ENCODE measurements at regions not wholly inside any gene's neighbourhood (a gene's known extent, or its start where the extent isn't known, plus 50 kb on each side); places are given as distances from the start of the nearest gene placed in this dataset.

DNA sequence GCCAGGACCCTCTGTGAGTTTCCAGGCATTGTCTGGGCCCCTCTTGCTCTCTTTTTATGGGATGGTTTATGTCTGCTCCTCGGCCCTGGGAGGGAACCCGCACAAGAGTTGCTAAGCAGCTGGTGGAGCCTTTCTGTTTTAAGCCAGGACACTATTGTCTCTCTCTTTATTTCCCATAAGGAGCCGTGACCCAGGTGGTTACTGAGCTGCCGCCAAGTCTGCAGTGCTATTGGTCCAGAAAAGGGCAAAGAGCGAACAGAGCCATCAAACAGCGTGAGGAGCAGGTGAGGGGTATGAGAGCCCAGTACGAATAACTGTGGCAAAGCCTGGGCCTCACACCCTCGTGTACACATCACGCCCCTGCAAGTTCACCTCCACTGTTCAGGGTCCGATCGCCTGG, 280.2 kb downstream of the SHQ1 start:
- Histone ChIP-seq H3K27me3 (ENCODE audit: control insufficient read depth in 3 of 3, insufficient read depth in 3 of 3, low read depth in 1 of 3, low read length in 3 of 3) (peaks cover 0 to 48% (median 1%) of the 10 kb centered on the region in 3 experiments), H2BK120ac (ENCODE audit: low read depth, low read length) (no peak overlapping the region), H4K8ac (ENCODE audit: low read depth, low read length) (no peak overlapping the region), H2BK5ac (ENCODE audit: low read length) (no peak overlapping the region), H3K4me2 (ENCODE audit: insufficient read depth, low read length, poor library complexity, severe bottlenecking) (no peak overlapping the region), H3K14ac (ENCODE audit: low read length) (no peak overlapping the region), H3K4ac (ENCODE audit: low read length) (no peak overlapping the region), H3K23ac (ENCODE audit: low read depth, low read length, poor library complexity) (no peak overlapping the region), H3K36me3 (replicated peaks in 1 of 2; ENCODE audit: control insufficient read depth in 2 of 2, insufficient read depth in 2 of 2, low read length in 2 of 2) (no peaks in the 10 kb centered on the region), H2AFZ (ENCODE audit: low read length) (no peak overlapping the region), H2AK5ac (ENCODE audit: low read depth, low read length) (no peak overlapping the region), H3K9me3 (replicated peaks in 1 of 2; ENCODE audit: control insufficient read depth in 2 of 2, insufficient read depth in 1 of 2, low read depth in 1 of 2, low read length in 2 of 2) (no peaks in the 10 kb centered on the region), H4K91ac (ENCODE audit: low read depth, low read length, poor library complexity) (no peak overlapping the region), H3K4me3 (ENCODE audit: low read length in 2 of 2) (no peak overlapping the region), H3K9ac (ENCODE audit: low read depth, low read length, poor library complexity) (no peak overlapping the region), H3K4me1 (ENCODE audit: control insufficient read depth in 2 of 2, insufficient read depth in 1 of 2, low read depth in 1 of 2, low read length in 2 of 2) (peaks cover 0 to 12% of the 10 kb centered on the region in 2 donors), H2BK12ac (ENCODE audit: low read length) (no peak overlapping the region), H2BK15ac (ENCODE audit: low read length) (no peak overlapping the region), H3K18ac (ENCODE audit: low read length) (no peak overlapping the region), H3K79me1 (ENCODE audit: low read depth, low read length) (no peaks in the 10 kb centered on the region), H3K27ac (replicated peaks; ENCODE audit: low read length) (no peak overlapping the region)
- DNase-seq (ENCODE audit: low spot score) = no peak
- WGBS, 2 donors (ENCODE audit: extremely low coverage in 2 of 2, insufficient read length in 2 of 2, insufficient replicate concordance in 1 of 2) = no CpG with 5 or more reads among the region's 11 CpGs

GRCh38 chr3:72567474-72567873, 280.8 kb downstream of the SHQ1 start:
- peak overlapping the region; percentile 80 for H2BK12ac ChIP-seq (ENCODE audit: low read length)
- no peak overlapping the region for H2BK5ac ChIP-seq (ENCODE audit: low read length)
- H2AK5ac ChIP-seq (ENCODE audit: low read depth, low read length) = no peak overlapping the region
- H4K91ac ChIP-seq (ENCODE audit: low read depth, low read length, poor library complexity) = no peak overlapping the region
- H3K4me1 ChIP-seq (ENCODE audit: control insufficient read depth in 2 of 2, insufficient read depth in 1 of 2, low read depth in 1 of 2, low read length in 2 of 2) = peaks cover 0 to 12% of the 10 kb centered on the region in 2 donors
- no peaks in the 10 kb centered on the region for H3K79me1 ChIP-seq (ENCODE audit: low read depth, low read length)
- no peak overlapping the region for H3K23ac ChIP-seq (ENCODE audit: low read depth, low read length, poor library complexity)
- H3K4me2 ChIP-seq (ENCODE audit: insufficient read depth, low read length, poor library complexity, severe bottlenecking) = no peak overlapping the region
- no peaks in the 10 kb centered on the region for H3K9me3 ChIP-seq (replicated peaks in 1 of 2; ENCODE audit: control insufficient read depth in 2 of 2, insufficient read depth in 1 of 2, low read depth in 1 of 2, low read length in 2 of 2)
- H3K4me3 ChIP-seq (ENCODE audit: low read length in 2 of 2) = no peak overlapping the region
- H3K36me3 ChIP-seq (replicated peaks in 1 of 2; ENCODE audit: control insufficient read depth in 2 of 2, insufficient read depth in 2 of 2, low read length in 2 of 2) = no peaks in the 10 kb centered on the region
- no peak for DNase-seq (ENCODE audit: low spot score)
- no peak overlapping the region for H3K18ac ChIP-seq (ENCODE audit: low read length)
- H3K4ac ChIP-seq (ENCODE audit: low read length) = no peak overlapping the region
- H3K27me3 ChIP-seq (ENCODE audit: control insufficient read depth in 3 of 3, insufficient read depth in 3 of 3, low read depth in 1 of 3, low read length in 3 of 3) = peaks cover 0 to 42% (median 1%) of the 10 kb centered on the region in 3 experiments
- H4K8ac ChIP-seq (ENCODE audit: low read depth, low read length) = no peak overlapping the region
- H2BK120ac ChIP-seq (ENCODE audit: low read depth, low read length) = no peak overlapping the region
- no peak overlapping the region for H3K9ac ChIP-seq (ENCODE audit: low read depth, low read length, poor library complexity)
- H3K27ac ChIP-seq (replicated peaks; ENCODE audit: low read length) = no peak overlapping the region
- no CpG with 5 or more reads among the region's 4 CpGs for WGBS, 2 donors (ENCODE audit: extremely low coverage in 2 of 2, insufficient read length in 2 of 2, insufficient replicate concordance in 1 of 2)
- H2BK15ac ChIP-seq (ENCODE audit: low read length) = no peak overlapping the region
- H3K14ac ChIP-seq (ENCODE audit: low read length) = no peak overlapping the region
- no peak overlapping the region for H2AFZ ChIP-seq (ENCODE audit: low read length)

- H3K9me3 ChIP-seq (replicated peaks in 1 of 2; ENCODE audit: control insufficient read depth in 2 of 2, insufficient read depth in 1 of 2, low read depth in 1 of 2, low read length in 2 of 2) = peaks cover 2 to 4% of the 10 kb centered on the region in 2 donors
- H2AFZ ChIP-seq (ENCODE audit: low read length) = no peak overlapping the region
- H2BK12ac ChIP-seq (ENCODE audit: low read length) = no peak overlapping the region
- H3K23ac ChIP-seq (ENCODE audit: low read depth, low read length, poor library complexity) = no peak overlapping the region
- H4K8ac ChIP-seq (ENCODE audit: low read depth, low read length) = no peak overlapping the region
- H3K18ac ChIP-seq (ENCODE audit: low read length) = peak overlapping the region; percentile 16
- H3K4me1 ChIP-seq (ENCODE audit: control insufficient read depth in 2 of 2, insufficient read depth in 1 of 2, low read depth in 1 of 2, low read length in 2 of 2) = peaks cover 0 to 14% of the 10 kb centered on the region in 2 donors
- H2AK5ac ChIP-seq (ENCODE audit: low read depth, low read length) = no peak overlapping the region
- H2BK120ac ChIP-seq (ENCODE audit: low read depth, low read length) = no peak overlapping the region
- H2BK5ac ChIP-seq (ENCODE audit: low read length) = no peak overlapping the region
- peaks cover 0 to 24% (median 1%) of the 10 kb centered on the region in 3 experiments for H3K27me3 ChIP-seq (ENCODE audit: control insufficient read depth in 3 of 3, insufficient read depth in 3 of 3, low read depth in 1 of 3, low read length in 3 of 3)
- no peak overlapping the region for H3K27ac ChIP-seq (replicated peaks; ENCODE audit: low read length)
- no peaks in the 10 kb centered on the region for H3K36me3 ChIP-seq (replicated peaks in 1 of 2; ENCODE audit: control insufficient read depth in 2 of 2, insufficient read depth in 2 of 2, low read length in 2 of 2)
- H3K4ac ChIP-seq (ENCODE audit: low read length) = no peak overlapping the region
- no peak overlapping the region for H3K4me2 ChIP-seq (ENCODE audit: insufficient read depth, low read length, poor library complexity, severe bottlenecking)
- no peaks in the 10 kb centered on the region for H3K79me1 ChIP-seq (ENCODE audit: low read depth, low read length)
- H3K14ac ChIP-seq (ENCODE audit: low read length) = no peak overlapping the region
- DNase-seq (ENCODE audit: low spot score) = no peak
- H4K91ac ChIP-seq (ENCODE audit: low read depth, low read length, poor library complexity) = no peak overlapping the region
- WGBS, 2 donors (ENCODE audit: extremely low coverage in 2 of 2, insufficient read length in 2 of 2, insufficient replicate concordance in 1 of 2) = no CpG with 5 or more reads among the region's 5 CpGs
- no peak overlapping the region for H3K4me3 ChIP-seq (ENCODE audit: low read length in 2 of 2)
- no peak overlapping the region for H3K9ac ChIP-seq (ENCODE audit: low read depth, low read length, poor library complexity)
- no peak overlapping the region for H2BK15ac ChIP-seq (ENCODE audit: low read length)
These were observed 282.7 kb downstream of the SHQ1 start for GRCh38 chr3:72565593-72565992.

DNA sequence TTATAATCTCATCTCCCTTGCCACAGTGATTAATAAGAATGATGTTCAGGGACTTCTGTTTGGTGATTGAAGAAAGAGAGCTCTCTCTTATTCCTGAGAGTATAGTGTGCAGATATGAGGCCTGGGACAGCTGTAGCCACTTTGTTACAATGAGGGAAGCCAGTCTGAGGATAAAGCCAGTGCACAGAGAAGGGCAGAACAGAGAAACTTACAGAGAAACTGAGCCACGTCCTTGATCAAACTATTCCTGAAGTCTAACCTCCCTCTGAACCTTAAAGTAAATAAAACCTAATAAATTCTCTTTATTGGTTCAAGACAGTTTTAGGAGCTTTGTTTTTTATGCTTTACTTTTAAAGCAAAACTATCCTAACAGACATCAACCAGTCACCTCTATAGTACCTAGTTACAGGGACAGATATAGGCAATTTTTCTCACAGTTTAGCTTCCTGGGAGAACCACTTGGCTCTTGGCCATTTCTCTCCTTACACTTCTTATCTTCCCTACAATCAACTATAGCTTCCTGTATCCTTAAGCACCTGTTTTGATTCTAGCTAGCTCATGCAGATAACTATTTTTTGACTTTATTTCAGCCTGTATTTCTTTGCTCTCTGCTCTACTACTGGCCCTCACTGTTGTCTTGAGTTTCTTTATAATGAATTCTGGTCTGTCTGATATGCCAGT, 284.4 kb downstream of the SHQ1 start:
- peaks cover 2 to 4% of the 10 kb centered on the region in 2 donors for H3K9me3 ChIP-seq (replicated peaks in 1 of 2; ENCODE audit: control insufficient read depth in 2 of 2, insufficient read depth in 1 of 2, low read depth in 1 of 2, low read length in 2 of 2)
- H3K4me1 ChIP-seq (ENCODE audit: control insufficient read depth in 2 of 2, insufficient read depth in 1 of 2, low read depth in 1 of 2, low read length in 2 of 2) = peaks cover 0 to 14% of the 10 kb centered on the region in 2 donors
- H2BK12ac ChIP-seq (ENCODE audit: low read length) = no peak overlapping the region
- no CpG with 5 or more reads among the region's 1 CpG for WGBS, 2 donors (ENCODE audit: extremely low coverage in 2 of 2, insufficient read length in 2 of 2, insufficient replicate concordance in 1 of 2)
- H2BK15ac ChIP-seq (ENCODE audit: low read length) = no peak overlapping the region
- no peak overlapping the region for H4K8ac ChIP-seq (ENCODE audit: low read depth, low read length)
- H2BK120ac ChIP-seq (ENCODE audit: low read depth, low read length) = no peak overlapping the region
- no peak overlapping the region for H3K14ac ChIP-seq (ENCODE audit: low read length)
- H3K4me2 ChIP-seq (ENCODE audit: insufficient read depth, low read length, poor library complexity, severe bottlenecking) = no peak overlapping the region
- H2AK5ac ChIP-seq (ENCODE audit: low read depth, low read length) = no peak overlapping the region
- H3K36me3 ChIP-seq (replicated peaks in 1 of 2; ENCODE audit: control insufficient read depth in 2 of 2, insufficient read depth in 2 of 2, low read length in 2 of 2) = no peaks in the 10 kb centered on the region
- H4K91ac ChIP-seq (ENCODE audit: low read depth, low read length, poor library complexity) = no peak overlapping the region
- no peak overlapping the region for H2BK5ac ChIP-seq (ENCODE audit: low read length)
- no peak for DNase-seq (ENCODE audit: low spot score)
- H3K27ac ChIP-seq (replicated peaks; ENCODE audit: low read length) = no peak overlapping the region
- H3K23ac ChIP-seq (ENCODE audit: low read depth, low read length, poor library complexity) = no peak overlapping the region
- H3K9ac ChIP-seq (ENCODE audit: low read depth, low read length, poor library complexity) = no peak overlapping the region
- no peak overlapping the region for H2AFZ ChIP-seq (ENCODE audit: low read length)
- no peaks in the 10 kb centered on the region for H3K79me1 ChIP-seq (ENCODE audit: low read depth, low read length)
- no peak overlapping the region for H3K18ac ChIP-seq (ENCODE audit: low read length)
- H3K4me3 ChIP-seq (ENCODE audit: low read length in 2 of 2) = no peak overlapping the region
- peaks cover 0 to 26% (median 1%) of the 10 kb centered on the region in 3 experiments for H3K27me3 ChIP-seq (ENCODE audit: control insufficient read depth in 3 of 3, insufficient read depth in 3 of 3, low read depth in 1 of 3, low read length in 3 of 3)
- H3K4ac ChIP-seq (ENCODE audit: low read length) = no peak overlapping the region

All from neuronal stem cell (in vitro differentiated cells).